ENCODE measurements at regions not wholly inside any gene's neighbourhood (a gene's known extent, or its start where the extent isn't known, plus 50 kb on each side); places are given as distances from the start of the nearest gene placed in this dataset.

GRCh38 chr13:44734201-44734707, 158.1 kb upstream of the TSC22D1 start:
- TF ChIP-seq CTCF (IDR thresholded peaks at IDR 0.05; ENCODE audit: low read depth, low read length) (no peak), EZH2phosphoT487 (IDR thresholded peaks at IDR 0.05; ENCODE audit: low read depth) (no peak)
